Stimulated activated CD4-positive, alpha-beta T cell treated with anti-CD3 and anti-CD28 coated beads, Interleukin-1b, Interleukin-23, amount 100 ng/mL, for 4 hours (primary cell): ENCODE measurements at regions not wholly inside any gene's neighbourhood (a gene's known extent, or its start where the extent isn't known, plus 50 kb on each side); places are given as distances from the start of the nearest gene placed in this dataset.

Source experiments
- DNase-seq, 2 donors: peaks; one replicate each; pipeline ENCODE4 v3.0.0-alpha.2; 2020; ENCODE audit warnings: low read depth in 2 of 2

DNA sequence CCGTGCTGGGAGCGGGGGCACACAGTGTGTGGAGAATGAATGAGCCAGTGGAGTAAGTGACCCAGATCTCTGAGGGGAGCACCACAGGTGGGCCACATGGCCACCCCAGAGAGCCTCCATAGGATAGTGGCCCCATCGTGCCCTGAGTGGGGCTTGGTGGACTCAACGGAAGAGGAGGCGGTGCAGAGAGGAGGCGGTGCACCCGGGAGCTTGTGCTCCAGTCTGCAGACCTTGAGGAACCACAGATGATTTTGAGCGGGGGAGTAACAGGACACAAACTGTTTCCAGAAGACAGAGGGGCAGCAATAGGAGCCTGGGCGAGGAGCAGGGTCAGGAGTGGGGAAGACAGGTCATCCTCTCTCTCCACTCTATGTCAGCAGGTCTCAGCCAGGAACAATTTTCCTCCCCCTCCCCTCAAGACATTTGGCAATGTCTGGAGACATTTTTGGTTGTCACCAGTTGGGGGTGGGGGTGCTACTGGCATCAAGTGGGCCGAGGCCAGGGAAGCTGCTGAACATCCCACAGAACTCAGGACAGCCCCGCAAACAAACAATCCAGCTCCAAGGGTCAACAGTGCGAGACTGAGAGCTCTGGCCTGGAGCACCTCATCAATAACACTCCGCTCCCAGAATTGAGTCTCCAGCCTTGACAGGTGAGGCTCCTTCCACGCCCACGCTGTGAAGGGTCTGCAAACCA is 182.2 kb downstream of the USP12 start:
- DNase-seq: no peak

DNA sequence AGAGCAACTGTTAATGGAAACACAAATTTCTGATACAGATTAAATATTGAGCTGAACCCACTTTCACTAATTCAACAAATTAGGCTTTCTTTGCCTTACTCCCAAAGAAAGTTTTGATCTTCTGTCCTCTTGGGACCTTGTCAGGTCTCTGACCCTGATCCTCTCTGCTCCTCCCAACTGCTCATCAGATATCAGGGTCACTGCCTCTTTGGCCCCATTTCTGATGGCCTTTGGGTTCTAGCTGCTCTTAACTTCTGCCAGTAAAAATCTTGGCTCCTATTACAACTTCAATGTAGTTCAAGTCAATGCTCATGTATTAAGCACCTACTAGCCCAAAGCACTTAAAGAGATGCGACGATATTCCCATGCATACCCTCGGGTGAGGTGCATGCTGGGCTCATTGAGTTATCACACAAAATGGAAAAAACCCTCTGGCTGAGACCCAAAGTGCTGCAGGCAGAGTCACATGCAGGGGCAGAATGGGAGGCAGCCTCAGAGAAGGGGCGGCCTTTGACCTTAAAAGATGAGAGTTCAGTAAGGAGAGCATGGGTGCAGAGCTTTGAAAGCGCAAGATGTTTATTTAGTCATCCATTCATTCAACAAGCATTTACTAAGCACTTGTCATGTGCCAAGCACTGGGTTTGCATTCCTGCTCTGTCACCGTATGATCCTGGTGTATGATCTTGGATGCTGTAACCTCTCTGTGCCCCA is 183.4 kb downstream of the USP12 start:
- no peak for DNase-seq

DNA sequence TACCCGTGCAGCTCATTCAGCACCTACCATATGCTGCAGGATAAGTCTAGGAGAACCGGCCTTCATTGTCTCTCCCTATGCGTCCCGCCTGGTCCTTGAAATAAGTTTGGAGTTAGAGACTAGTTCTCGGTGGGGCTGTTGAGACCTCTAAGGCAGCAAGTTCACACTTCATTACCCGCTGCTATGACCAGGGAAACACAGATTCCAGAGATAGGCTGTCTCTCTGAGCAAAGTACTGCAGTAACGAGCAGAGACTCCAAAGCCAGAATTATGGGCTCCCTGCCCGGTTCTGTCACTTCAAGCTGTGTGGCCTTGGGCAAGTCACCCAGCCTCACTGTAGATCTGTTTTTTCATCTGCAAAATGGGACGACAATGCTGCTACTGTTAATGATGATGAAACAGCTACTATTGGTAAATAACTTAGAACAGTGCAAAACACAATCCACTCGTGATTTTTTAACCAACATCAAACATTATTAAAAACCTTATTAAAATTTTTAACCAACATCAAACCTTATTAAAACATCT is 184.1 kb downstream of the USP12 start:
- DNase-seq: no peak

DNA sequence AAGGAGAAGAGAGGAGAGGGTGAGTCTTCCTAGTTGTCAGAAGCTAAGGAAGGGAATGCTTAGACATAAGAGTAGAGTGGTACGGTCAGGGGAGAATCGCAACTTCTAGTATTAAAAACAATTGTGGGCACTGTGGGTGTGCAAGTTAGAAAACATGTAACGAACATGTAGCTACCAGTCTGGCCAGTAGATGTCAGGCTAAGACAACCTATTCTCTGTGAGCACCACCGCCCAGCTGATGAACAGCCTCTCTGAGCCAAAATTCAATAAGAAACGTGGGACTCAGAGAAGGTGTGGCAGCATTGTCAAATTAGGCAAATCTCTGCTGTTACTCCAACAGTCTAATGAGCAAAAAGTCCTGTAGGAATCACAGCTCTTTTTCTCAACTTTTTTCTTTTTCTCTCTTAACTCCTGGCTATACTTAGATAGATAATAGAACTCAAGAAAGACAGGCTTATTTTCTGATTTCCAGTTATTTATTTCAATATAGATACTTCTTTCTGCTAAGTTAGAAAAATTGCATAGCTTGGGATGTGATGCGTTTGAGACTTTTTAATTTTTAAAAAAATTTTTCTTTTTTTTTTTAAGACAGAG is 186.2 kb downstream of the USP12 start:
- peak; percentile 22 to 72 for DNase-seq

DNA sequence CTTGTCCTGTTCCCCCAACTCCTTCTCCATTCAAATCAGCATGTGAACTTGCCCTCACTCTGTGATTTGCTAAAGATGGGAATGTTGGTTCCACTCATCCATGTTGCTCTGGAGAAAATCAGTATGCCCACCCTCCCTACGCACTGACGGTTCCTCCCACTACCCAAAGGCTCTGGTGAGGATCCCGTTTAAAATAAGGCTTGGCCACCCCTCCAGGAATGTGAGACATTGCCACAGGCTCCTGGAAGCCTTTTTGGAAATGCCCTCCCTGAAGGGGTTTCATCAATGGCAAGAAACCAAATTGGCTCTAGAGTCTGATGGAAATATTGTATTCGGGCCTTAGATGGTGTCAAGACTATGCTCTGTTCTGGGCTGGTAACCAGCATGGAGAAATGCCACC is 187.3 kb downstream of the USP12 start:
- no peak for DNase-seq

DNA sequence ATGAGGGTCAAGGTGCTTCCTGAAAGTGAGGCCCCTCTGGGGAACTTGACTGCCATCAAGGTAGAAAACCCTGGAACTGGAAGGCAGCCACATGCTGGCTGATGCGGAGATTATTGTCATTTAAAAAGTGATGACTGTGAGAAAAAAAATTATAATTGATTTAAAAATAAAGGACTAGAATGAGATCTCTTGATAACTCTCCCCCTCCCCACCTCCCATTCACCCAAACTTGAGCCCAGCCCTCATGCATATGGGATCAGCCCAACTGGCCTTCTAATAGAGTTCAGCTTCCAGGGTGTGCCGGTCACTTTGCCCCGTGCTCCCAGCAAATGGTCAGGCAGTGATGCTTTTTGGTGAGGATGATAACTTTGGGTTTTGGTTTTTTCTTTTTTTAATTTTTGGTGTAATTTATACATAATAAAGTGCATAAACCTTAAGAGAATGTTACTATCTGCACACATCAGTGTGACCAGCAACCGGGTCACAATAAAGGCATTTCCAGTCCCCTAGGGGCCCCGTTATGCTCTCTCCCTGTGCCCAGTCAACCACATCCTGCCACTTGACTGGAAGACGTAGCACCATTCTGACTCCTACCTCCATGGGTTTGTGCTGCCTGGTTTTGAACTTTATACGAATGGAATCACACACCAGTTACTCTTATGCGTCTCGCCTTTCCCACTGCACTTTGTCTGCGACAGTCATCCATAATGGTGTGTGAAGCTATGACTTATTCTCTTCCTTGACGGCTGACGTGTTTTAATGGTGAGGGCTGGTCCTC is 187.9 kb downstream of the USP12 start:
- DNase-seq: no peak

DNA sequence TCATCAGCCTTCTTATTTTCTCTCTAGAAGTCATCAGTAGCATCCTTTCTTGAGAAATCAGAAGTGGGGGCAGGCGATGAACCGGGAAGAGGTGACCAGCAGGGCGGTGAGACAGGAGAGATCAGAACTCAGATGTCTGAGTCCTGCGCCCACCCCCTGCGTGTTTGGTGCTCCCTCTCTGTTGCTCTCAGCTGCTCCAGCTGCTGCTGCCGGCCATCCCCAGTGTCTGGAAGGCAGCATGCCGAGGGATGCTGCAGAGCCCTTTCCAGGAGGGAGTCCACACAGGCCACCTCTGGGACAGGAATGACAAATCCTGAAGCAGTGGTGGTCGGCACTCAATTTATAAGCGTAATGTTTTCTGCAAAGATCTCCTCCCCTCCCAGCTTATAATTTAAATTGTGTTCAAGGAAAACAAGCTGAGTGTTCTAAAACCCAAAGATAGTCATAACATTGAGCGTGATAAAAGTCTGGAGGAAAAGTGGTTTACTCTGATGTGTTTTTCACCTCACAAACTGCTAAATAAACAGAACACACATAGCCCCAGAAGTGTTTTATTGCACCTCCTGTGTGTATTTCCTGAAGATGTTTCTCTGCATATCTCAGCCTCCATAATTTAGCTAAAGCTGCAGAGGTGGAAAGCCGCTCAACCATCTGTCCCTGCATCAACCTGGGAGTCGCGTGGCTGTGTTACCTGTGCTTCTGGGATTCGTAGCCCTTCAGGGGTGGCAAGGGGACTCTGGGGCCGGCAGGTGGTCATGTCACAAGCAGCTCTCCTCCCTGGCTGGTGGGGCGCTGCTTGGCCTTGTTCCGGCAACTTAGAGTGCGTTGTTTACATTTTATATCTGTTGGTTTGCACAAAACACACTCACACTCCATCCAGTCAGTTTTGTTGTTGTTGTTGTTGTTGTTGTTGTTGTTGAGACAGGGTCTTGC is 191.2 kb downstream of the USP12 start:
- DNase-seq: no peak

DNA sequence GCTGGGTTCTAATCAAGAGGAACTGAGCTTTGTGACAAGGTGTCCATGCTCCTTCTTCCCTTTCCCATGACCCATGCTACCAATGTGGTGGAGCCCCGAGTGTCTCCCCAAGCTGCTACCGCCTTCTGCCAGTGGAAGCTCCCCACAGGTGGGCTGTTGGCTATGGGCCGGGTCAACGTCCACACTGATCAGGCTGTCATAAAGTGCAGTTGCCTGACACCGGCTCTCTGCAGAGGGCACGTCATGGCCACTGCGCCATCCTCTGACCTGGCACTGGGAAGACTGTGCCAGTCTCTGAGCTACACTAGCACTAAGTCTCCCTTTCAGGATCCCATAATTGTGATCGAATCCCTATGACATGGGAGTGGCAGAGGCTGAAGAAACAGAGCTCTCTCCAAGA is 192.3 kb downstream of the USP12 start:
- no peak for DNase-seq

DNA sequence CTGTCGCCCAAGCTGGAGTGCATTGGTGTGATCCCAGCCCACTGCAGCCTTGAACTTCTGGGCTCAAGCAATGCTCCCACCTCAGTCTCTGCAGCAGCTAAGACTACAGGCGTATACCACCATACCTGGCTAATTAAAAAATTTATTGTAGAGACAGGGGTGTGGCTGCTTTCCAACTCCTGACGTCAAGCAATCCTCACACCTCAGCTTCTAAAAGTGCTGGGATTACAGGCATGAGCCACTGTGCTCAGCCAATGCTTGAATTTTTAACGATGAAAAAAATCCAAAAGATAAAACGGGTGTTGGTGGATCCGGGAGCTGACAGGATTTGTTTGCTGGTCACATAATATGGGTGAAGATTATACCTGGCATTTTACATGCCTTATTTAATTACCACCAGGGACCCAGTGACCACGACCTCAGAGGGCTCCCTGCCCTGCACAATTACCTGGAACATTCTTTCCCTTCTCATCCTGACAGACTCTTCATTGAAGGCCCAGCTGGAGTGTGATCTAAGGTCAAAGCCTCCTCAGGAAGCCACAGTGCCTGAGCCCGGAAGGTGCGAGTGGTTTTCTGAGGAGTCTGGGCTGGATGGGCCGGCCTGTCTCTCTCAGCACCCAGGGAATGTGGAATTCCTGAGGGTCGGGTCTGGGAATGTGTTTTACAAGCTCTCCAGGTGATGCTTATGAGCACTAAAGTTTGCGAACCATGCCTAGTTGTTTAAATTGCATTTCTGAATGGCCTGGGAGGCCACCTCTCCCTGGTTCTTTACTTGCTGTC is 193.3 kb downstream of the USP12 start:
- DNase-seq: no peak

DNA sequence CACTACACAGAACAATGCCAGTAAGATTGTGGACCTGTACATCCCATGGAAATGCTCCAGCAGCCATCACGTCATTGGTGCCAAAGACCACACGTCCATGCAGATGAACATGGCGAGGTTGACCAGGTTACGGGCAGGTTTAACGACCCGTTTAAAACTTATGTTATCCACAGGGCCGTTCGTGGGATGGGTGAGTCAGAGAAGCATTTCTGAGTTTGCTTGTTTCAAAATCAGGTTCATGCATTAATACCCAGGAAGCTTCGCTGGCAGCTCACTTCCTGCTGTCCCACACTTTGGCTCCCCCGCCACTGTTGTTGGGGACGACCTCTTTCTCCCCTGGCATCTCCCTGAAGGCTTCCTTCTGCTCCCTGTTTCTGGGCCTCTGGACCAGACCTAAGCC is 194.1 kb downstream of the USP12 start:
- no peak for DNase-seq

DNA sequence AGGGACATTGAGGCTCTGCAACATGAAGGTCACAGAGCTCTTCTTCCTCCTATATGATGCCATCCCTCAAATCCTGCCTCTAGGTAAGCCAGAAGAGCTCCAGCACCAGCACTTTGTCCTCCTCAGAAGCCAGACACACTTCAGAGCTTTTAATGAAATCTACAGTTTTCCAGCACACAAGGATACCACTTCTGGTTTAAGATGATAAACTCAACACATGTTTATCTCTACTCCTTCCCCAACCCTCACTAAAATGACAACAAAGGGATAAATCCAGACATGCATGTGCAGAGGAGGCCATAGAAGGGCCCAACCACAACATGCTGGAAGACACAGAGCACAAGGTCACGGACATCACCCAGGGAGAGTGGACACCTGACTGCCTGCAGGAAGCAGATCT is 195.3 kb downstream of the USP12 start:
- DNase-seq: no peak

DNA sequence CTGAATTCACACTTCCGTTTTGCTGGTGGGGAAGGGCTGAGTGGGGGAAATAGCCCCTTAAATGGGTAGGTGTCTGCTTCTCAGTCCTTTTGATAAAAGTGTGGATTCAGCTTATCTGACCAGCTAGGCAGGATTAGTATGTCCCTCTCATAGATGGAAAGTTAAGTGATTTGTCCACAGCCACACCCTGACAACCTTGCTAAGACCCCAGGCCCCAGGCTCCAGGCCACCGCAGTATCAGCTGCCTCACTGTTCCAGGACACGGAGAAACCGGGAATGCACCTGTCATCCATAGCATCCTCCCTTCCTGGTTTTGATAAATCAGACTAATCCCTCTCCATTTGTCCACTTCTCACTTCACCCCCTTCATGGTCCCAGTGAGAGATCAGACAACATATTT is 197.7 kb downstream of the USP12 start:
- DNase-seq: no peak

DNA sequence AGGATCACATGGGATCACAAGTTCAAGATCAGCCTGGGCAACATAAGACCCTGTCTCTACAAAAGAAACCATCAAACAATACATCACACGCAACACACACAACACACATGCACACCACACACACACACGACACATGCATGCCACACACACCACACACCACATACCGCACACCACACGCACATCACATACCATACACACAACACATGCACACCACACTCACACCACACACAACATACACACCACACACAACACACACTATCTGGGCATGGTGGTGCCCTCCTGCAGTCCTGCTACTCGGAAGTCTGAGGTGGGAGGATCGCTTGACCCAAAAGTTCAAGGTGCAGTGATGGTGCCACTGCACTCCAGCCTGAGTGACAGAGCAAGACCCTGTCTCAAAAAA is 198.3 kb downstream of the USP12 start:
- DNase-seq: no peak

DNA sequence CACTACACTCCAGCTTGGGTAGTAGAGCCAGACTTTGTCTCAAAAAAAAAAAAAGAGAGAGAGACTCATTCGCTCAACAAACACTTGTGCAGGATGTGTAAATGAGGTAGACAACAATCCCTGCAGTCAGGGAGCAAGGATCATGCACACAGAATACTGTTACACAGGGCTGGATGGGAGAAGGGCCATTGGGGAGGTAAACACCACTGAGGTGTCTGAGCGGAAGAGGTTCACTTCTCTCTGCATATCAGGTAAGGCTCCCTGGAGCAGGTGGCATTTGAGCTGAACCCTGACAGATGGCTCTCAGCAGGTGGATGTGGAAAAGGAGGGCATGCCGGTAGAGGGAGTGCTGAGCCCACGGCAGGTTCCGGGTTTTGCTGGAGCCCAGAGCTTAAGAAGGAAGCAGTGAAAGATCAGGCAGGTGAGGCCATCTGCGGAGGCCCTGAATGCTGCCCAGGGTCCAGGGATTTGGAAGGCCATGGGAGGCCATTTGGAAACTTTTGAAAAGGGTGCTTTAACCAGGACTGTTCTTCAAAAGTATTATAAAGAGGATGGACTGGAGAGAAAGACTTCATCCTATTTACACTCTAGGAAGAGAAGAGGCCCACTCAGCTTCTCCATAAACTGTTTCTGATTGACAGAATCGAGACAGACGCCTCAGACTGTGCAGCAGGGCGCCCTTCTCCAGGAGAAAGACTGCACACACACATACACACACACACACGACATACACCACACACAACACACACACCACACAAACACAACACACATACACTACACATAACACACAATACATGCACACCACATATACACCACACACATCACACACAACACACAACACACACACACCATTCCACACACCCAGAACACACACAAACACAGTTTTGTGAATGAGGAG is 199.4 kb downstream of the USP12 start:
- no peak for DNase-seq

DNA sequence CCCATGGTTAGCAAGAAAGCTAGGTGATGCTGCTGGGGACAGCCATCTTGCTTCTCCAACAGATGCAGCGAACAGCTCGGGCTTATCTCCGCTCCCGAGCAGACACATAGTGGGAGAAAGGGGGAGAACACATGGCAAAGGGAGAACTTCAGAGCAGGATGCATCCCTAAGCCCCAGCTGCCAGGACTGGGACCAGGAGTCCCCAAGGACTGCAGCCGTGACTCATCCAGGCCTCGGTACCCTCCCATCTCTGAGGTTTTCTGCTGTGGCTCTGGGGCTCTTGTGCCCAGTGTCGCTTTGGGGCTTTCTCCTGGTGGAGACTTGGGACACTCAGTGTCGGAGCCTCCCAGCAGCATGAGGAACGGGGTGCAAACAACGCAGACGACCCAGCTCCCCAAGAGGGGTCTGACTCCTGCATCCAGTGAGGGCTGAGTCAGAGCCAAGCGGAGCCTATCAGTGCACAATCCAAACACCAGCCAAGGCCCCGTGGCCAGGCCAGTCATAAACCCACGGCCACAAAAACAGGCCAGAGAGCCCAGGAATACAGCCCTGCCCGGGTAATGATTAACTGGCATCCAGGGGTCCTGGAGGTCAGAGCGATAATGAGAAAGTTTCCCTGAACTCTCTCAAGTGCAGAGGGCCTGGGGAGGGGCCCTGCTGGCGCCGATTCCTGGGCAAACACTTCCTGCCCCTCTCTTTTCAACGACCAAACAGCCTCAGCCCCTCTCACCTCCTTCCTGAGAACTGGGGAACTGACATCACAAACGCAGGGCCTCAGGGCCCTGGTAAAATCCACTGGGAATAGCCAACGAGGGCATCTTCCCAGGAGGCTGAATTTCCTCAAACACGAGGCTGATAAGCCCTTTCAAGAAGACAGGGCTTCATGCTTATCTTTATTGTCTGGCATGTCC is 202.9 kb downstream of the USP12 start:
- no peak for DNase-seq

DNA sequence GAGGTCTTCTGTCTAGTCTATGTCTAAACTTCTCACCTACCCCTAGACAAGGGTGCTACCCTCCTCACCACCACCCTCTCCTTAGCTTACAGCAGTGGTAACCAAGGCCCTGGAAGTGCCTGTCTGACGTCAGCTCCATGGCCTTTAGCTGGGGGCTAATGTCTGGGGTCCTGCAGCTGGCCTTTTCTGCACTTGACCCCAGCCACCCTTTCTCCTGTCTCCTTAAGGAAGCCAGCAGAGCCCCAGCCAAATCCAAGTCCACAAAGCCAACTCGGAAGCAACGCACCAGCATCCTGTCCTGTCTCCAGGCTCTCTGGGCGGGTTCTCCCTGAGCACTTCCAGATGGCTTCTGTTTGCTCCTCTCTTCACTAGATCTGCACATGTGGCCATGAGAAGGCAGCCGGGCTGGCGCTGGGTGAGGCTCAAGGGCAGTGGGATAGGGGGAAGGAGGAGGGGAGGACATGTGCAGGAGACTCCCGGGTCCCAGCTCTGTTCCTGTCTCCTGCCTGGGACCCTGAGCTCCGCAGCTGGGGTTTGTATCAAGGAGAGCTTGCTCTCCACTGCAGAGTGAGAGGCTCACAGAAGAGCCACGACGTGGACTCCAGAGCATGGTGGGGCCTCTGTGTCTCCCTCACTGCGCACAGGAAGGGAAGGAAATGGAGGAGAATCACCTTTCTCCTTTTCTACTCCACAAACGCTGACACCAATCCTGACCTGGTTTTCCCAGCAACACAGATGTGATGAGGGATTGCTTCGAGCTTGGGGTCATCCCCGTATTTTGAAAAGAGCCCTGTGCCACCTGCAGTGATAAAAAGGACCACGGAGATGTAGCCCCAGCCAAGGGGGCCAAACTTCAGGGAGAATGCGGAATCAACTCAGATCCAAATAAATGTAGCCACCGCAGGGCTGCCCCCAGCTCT is 204.2 kb downstream of the USP12 start:
- DNase-seq: no peak

DNA sequence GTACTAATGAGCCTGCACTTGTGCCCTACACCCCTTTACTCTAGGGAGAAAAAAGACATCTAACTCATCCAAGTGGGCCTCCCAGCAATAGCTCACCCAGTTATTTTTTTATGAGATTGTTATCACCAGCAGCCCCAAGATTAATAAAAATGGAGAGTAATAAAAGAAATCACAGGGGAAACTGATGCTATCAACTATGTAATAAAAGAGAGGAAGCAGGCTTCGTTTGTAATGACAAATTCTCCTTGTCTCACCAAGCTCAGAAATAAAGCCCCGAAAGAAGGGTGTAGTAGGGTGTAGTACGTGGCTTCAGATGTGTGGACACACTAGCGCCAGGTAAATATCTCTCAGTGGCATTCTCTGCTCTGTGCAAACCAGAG is 204.9 kb downstream of the USP12 start:
- no peak for DNase-seq
